A673 (cell line): ENCODE measurements at regions not wholly inside any gene's neighbourhood (a gene's known extent, or its start where the extent isn't known, plus 50 kb on each side); places are given as distances from the start of the nearest gene placed in this dataset.

Source experiments
- CTCF ChIP-seq: fragments of 300-800, 200-600 bp; sonication (generic); conservative IDR thresholded peaks from 2 replicates; pipeline ENCODE4 v1.5.1; 2017; ENCODE audit warnings: low read depth, mild to moderate bottlenecking, antibody characterized with exemption, low read length, moderate library complexity, mixed read lengths
- EZH2 ChIP-seq: fragments of 200-600 bp; sonication (generic); IDR thresholded peaks from 2 replicates; pipeline ENCODE4 v1.6.1; 2017; ENCODE audit warnings: borderline replicate concordance, low read depth, mild to moderate bottlenecking, mixed read lengths, antibody characterized with exemption, low read length; ENCODE audit not compliant: poor library complexity, severe bottlenecking

- TF ChIP-seq EZH2 (no peak), CTCF (no peak)
Observed at GRCh38 chr7:19369806-19370205, 224.6 kb upstream of the FERD3L start.
